ENCODE measurements at regions not wholly inside any gene's neighbourhood (a gene's known extent, or its start where the extent isn't known, plus 50 kb on each side); places are given as distances from the start of the nearest gene placed in this dataset.

DNA sequence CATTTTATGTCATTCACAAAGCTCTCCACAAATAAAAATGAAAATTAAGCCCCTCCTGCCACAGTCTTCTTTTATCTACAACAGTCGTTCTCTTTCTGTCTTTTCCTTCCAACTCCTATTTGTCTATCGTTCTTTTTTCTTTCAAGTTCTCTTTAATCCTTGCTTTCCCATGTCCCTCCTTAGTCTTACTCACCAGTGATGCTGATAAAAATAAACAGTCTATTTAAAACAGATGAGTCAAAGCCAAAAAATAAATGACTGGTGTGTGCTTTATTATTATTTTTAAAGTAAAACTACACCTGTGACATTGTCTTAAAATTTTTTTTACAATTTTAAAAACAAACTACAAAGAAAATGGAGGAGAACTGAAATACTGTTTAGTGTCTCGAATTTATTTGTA, 137.1 kb upstream of the TMEM161B start:
- no peaks in the 10 kb centered on the region for H3K27me3 ChIP-seq
- H3K9me3 ChIP-seq: no peaks in the 10 kb centered on the region
- TF ChIP-seq POLR2AphosphoS5 (IDR thresholded peaks at IDR 0.05) (no peak), CTCF (IDR thresholded peaks at IDR 0.05) (no peak), POLR2A (IDR thresholded peaks at IDR 0.05) (no peak), EP300 (IDR thresholded peaks at IDR 0.05) (no peak)
- no peak overlapping the region for H3K4me3 ChIP-seq
- intact Hi-C loops (cut with DNase I): no loop called here
- no peak for DNase-seq
- H3K27ac ChIP-seq: no peak overlapping the region
- no peaks in the 10 kb centered on the region for H3K4me1 ChIP-seq
- H3K36me3 ChIP-seq: no peaks in the 10 kb centered on the region
- 86% methylated on average over 3 of the region's 3 CpGs for WGBS, 2 donors

DNA sequence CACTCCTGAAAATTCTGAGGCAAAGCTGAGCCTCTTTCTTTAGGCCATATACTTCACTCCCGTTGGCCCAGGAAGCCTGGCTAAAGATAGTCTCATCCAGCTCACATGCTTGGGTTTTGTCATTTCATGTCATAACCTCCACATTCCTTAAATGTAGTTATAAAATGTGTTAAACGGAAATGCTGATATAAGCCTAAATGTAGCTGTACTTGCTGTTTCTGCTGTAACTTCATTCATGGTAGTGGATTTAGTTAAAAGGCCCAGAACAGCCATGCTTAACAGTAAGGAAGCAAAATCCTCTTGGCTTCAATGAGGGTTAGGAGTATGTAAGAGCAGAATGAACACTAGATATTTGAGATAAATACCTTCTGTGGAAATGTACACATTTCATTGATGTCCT, 135.8 kb upstream of the TMEM161B start:
- intact Hi-C loops (cut with DNase I): no loop called here
- H3K36me3 ChIP-seq: no peaks in the 10 kb centered on the region
- no peaks in the 10 kb centered on the region for H3K9me3 ChIP-seq
- H3K4me3 ChIP-seq: no peak overlapping the region
- 87% methylated on average over 2 of the region's 2 CpGs for WGBS, 2 donors
- TF ChIP-seq POLR2A (IDR thresholded peaks at IDR 0.05): no peak
- no peak for TF ChIP-seq EP300 (IDR thresholded peaks at IDR 0.05)
- TF ChIP-seq POLR2AphosphoS5 (IDR thresholded peaks at IDR 0.05): no peak
- no peak for TF ChIP-seq CTCF (IDR thresholded peaks at IDR 0.05)
- no peak overlapping the region for H3K27ac ChIP-seq
- DNase-seq: no peak
- no peaks in the 10 kb centered on the region for H3K27me3 ChIP-seq
- H3K4me1 ChIP-seq: no peaks in the 10 kb centered on the region

DNA sequence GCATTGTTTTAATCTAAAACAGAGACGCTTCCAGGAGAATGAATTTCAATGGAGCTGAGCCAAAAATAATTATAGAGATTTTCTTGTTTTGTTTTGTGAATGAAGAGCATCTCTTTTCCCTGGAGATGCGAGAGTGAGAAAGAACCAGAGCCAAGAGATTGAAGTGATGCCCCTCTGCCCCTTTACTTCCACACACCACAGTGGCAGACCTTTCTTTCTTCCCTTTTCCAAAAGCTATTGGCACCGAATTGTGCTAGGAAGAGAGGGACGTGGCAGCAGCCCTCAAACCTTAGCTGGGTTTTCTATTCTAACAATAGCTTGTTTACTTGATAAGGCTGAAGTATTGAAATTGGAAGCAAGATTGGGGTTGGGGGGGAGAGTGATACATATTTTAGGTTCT, 133.0 kb upstream of the TMEM161B start:
- no peaks in the 10 kb centered on the region for H3K36me3 ChIP-seq
- no peaks in the 10 kb centered on the region for H3K27me3 ChIP-seq
- TF ChIP-seq CTCF (IDR thresholded peaks at IDR 0.05): no peak
- no peak for TF ChIP-seq POLR2AphosphoS5 (IDR thresholded peaks at IDR 0.05)
- no peak for TF ChIP-seq EP300 (IDR thresholded peaks at IDR 0.05)
- no peak for TF ChIP-seq POLR2A (IDR thresholded peaks at IDR 0.05)
- peaks cover 0 to 8% (median 3%) of the 10 kb centered on the region in 4 donors for H3K4me1 ChIP-seq
- no peaks in the 10 kb centered on the region for H3K9me3 ChIP-seq
- no peak overlapping the region for H3K4me3 ChIP-seq
- DNase-seq: no peak
- intact Hi-C loops (cut with DNase I): no loop called here
- no peak overlapping the region for H3K27ac ChIP-seq
- WGBS, 2 donors: 71 to 79% methylated on average over 4 of the region's 4 CpGs

- TF ChIP-seq POLR2A (IDR thresholded peaks at IDR 0.05) (no peak), POLR2AphosphoS5 (IDR thresholded peaks at IDR 0.05) (no peak), EP300 (IDR thresholded peaks at IDR 0.05) (no peak), CTCF (IDR thresholded peaks at IDR 0.05) (no peak)
- intact Hi-C loops (cut with DNase I): no loop called here
- H3K36me3 ChIP-seq: no peaks in the 10 kb centered on the region
- H3K4me1 ChIP-seq: peaks cover 0 to 8% (median 3%) of the 10 kb centered on the region in 4 donors
- H3K27ac ChIP-seq: no peak overlapping the region
- H3K4me3 ChIP-seq: no peak overlapping the region
- H3K27me3 ChIP-seq: no peaks in the 10 kb centered on the region
- DNase-seq: no peak
- H3K9me3 ChIP-seq: no peaks in the 10 kb centered on the region
Measured at GRCh38 chr5:88401228-88401627, 132.6 kb upstream of the TMEM161B start.

GRCh38 chr5:88399561-88399960, 130.9 kb upstream of the TMEM161B start:
- Histone ChIP-seq H3K9me3 (no peaks in the 10 kb centered on the region), H3K36me3 (no peaks in the 10 kb centered on the region), H3K4me1 (peaks cover 0 to 8% (median 3%) of the 10 kb centered on the region in 4 donors), H3K27me3 (no peaks in the 10 kb centered on the region), H3K4me3 (no peak overlapping the region), H3K27ac (no peak overlapping the region)
- TF ChIP-seq POLR2AphosphoS5 (IDR thresholded peaks at IDR 0.05) (no peak), CTCF (IDR thresholded peaks at IDR 0.05) (no peak), POLR2A (IDR thresholded peaks at IDR 0.05) (no peak), EP300 (IDR thresholded peaks at IDR 0.05) (no peak)
- intact Hi-C loops (cut with DNase I): no loop called here
- no peak for DNase-seq
- 73 to 77% methylated on average over 2 of the region's 2 CpGs for WGBS, 2 donors

All from sigmoid colon (tissue), 6 donors.